HG02623 (cell line): ENCODE measurements at regions not wholly inside any gene's neighbourhood (a gene's known extent, or its start where the extent isn't known, plus 50 kb on each side); places are given as distances from the start of the nearest gene placed in this dataset.
"Not testable (repeated sequence)": the region's sequence is repeated elsewhere in the genome, so short reads cannot be mapped to it uniquely, and the experiment has no call there.

ENCODE experiments used
- ATAC-seq: cut with Tn5 transposase; IDR thresholded peaks from one replicate; pipeline ENCODE4 v1.9.1; 2021; ENCODE audit warnings: moderate library complexity; ENCODE audit not compliant: unreplicated experiment

GRCh38 chr2:150120326-150120955, 367.0 kb downstream of the RND3 start:
- ATAC-seq, result no peak

DNA sequence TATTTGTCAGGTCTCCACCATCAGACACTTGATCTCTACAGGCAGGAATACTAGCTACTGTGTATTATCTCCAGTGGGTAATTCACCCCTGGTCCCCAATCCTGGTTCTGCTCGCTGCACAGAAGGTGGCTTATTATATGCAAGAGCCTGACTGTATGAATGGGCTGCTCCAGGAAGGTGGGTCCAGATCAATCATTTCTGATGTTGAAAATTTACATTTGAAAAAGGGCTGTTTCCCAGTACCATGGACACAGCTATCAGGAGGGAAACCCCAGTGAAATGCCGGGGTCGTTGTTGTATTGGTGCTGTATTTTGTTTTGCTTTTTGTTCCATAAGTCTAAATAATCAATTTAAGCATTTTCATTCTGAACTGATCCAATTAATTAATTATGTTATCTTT, 367.6 kb downstream of the RND3 start:
- ATAC-seq, result no peak

DNA sequence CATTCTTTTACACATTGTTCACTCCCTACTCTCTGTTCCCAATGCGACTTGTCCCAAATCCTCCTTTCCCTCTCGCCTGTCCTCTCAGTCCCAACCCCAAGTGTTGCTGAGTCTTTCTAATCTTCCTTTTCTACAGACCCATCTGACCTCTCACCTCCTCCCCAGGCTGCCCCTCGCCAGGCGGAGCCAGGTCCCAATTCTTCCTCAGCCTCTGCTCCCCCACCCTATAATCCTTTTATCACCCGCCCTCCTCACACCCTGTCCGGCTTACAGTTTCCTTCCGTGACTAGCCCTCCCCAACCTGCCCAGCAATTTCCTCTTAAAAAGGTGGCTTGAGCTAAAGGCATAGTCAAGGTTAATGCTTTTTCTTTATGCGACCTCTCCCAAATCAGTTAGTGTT, 373.4 kb downstream of the RND3 start:
- not testable (repeated sequence) for ATAC-seq

- ATAC-seq, result no peak
Observed at GRCh38 chr2:150110548-150110947, 376.9 kb downstream of the RND3 start.

- ATAC-seq, result no peak
Observed at GRCh38 chr2:150109912-150110311, 377.6 kb downstream of the RND3 start.

- ATAC-seq, result no peak
Observed at GRCh38 chr2:150109028-150109427, 378.4 kb downstream of the RND3 start.

DNA sequence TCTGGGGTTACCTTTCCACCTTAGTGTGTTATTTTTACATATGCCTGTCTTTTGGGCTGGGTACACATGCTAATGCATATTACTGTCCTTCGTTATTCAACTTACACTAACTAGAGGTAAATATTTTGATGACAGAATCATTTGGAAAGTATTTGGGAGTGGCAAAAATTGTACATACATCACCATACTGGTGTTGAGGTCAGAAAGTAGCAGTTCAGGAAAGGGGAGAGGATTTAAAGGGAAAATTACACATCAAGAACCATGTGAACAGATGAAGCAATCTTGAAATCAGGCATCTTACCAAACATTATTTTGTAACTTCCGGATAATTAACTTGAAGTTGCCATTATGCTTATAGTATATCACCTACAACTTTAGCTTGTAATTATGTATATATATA, 379.7 kb downstream of the RND3 start:
- no peak for ATAC-seq

GRCh38 chr2:150107170-150107569, 380.3 kb downstream of the RND3 start:
- ATAC-seq, result no peak

DNA sequence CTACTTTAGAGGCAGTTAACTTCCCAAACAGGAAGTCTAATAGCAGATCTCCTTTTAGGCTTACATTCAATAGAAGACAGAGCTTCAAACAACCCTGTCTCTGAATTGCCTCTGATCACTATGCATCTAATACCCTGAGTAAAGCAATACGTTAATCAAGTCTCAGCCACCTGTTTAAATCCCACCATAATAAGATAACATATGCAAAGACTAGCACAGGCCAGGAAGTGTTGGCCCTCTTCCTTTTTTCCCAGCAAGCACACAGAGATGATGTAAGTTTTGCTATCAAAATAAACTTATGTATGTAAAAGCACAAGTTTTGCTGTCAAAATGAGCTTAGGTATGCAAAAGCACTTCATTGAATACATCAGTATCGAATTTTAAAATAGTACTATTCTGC, 385.5 kb downstream of the RND3 start:
- ATAC-seq, result no peak

DNA sequence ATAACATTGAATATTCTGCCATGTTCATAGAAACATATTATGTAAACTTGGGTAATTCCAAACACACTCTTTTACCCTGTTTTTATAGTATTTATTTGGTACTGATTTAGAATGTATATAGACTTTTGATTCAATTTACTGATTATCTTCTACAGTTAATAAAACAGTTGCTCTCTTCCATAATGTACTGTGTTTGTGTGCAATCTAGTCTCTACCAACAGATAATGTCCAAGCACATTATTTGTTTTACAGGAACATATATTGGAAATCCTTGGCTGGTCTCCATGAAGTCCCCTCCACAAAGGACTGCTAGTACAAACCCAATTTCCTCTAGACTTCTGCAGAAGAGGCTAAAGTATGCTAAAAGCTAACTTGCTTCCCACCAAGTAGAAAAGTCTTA, 386.6 kb downstream of the RND3 start:
- no peak for ATAC-seq

DNA sequence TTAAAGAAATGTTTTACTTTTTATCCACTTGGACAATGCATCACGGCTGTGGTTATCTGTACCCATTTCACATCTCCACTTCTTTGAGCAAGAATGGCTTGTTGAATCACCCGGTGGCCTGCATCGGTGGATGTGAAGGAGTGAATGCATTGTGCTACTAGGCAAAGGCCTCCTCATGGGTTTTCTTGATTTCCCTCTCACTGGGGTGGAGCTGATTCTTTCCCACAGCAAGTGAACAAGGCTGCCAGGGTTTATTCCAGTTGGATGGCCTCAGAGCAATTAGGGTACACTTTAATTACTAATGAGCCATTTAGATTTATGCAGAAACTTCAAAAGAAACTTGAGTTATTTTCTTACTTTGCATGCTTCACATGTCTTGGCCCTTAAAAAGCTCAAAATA, 387.1 kb downstream of the RND3 start:
- ATAC-seq, result no peak

DNA sequence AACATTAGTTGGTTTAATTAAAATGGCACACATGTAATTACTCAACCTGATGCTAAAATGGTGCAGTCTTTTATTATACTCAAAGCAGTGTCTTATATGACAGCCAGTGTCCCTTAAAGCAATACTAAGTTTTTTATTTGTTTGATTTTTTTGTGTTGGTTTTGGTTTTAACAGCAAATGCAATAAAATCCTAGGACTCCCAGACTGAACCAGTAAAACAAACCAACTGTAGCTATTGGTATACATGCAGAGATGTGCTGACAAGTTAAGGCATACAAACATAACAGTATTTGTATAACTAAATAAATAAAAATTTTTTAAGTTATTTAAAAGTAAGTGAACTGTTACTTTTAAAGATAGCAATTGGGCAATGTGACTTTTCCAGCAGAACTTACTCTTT, 387.7 kb downstream of the RND3 start:
- ATAC-seq, result no peak

- ATAC-seq, result no peak
Observed at GRCh38 chr2:150097901-150098531, 389.5 kb downstream of the RND3 start.

DNA sequence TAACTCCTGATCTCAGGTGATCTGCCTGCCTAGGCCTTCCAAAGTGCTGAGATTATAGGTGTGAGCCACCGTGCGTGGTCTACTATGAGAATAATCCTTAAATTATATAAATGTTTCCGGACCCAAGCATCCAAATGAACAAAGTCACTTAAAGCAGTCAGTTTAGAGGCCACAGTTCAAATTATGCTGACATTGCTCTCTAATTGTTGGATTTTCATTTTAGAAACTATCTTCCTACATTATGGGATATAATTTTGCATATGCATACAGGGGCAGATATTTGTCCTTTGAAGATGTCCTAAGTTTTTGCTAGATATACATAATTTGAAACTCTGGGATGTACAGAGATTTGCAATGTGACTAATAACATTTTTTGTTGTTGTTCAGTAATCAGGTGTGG, 390.1 kb downstream of the RND3 start:
- no peak for ATAC-seq

DNA sequence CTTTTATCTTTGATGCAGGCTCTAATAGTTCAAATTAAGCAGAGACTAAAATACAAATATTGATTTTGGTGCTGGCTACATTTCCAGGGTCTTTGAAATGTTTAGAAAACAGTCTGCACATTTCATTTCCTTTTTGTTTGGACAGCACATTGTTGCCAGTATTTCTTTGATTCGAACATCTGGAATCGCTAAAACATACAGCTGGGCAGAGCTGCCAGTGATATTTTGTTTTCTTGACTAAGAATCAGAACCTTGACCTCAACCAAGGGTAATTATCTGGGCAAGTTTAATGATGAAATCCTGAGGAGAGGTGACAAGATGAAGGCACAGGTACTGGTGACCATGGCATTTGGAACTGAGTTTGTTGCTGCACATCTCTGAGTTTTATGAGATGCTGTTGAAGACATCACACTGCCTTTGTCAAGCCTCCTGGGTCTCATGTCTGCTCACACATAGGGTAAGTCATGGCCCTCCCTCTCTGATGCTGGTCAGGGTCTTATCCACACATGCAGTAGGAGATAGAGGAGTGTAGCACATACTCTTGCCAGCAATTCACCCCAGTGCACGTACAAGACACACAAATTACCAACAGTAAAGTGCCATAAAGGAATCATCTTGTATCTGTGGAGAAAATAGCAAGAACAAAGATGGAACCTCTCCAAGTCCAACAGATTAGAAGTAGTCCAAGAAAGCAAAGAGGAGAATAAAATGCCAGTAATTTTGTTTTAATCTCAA, 391.9 kb downstream of the RND3 start:
- no peak for ATAC-seq

DNA sequence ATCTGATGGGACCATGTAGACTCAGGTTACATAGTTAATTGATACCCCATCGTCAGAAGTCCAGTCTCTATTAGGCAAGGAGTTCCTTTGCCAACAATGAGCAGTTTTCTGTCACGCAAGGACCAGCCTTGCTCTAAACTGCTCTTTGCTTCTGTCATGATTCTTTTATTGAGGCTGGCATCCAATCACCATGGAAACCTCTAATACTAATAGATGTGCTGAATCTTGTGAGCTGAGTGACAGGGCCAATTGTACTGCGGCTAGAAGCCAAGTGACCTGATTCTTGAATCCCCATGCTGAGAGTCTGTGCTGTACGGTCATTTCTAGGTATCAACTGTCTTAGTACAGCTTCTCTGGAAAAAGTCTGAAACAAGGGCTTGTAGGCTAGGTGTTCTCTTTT, 395.6 kb downstream of the RND3 start:
- no peak for ATAC-seq

DNA sequence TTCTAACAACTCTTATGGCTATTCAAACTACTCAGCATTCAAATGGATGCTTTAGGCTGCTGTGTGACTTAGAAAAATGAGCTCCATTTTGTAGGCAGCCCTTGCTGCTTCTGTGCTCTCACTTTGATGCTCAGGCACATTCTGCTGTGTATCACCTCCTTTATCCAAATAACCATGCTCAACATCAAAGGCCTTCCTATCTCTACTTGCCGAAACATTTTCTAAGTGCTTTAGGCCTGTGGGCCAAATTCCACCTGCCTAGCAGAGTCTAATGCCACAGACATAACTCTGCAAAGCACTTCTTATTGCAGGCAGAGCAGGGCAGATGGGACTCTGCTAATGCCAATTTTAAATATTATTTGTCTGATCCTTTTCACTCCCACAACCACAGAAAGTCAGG, 397.4 kb downstream of the RND3 start:
- ATAC-seq, result no peak

DNA sequence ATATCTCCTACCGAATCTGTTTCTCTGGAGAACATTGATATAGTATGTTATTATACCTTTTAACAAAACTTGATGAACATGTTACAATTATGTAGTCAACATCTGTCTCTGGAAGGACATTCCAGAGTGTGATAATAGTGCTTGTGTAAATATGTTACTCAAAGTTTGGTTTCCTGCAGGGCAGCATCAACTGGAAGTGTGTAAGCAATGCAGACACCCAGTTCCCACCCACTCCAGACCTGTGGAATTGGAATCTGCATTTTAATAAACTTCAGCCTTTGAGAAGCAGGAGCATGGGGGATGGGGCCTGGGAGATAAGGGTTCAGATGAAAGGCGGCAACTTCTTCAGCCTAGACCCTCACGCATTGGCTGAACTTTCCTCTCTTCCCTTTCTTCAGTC, 398.9 kb downstream of the RND3 start:
- no peak for ATAC-seq

DNA sequence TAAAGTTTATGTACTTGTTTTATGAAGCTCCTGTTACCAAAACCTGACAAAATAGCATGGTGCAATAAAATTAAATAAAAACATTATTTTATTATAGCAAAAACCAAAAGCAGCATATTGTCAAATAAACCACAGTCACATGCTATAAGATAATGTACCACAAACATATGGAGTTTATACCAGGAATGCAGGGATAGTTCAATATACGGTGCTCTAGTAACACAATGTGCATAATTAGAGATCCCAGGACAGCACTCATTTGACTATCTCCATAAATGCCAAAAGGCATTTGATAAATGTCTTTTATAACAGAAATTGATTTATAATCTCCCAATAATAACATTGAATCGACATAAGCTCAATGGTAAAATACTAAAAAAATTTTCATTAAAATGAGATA, 402.0 kb downstream of the RND3 start:
- no peak for ATAC-seq

DNA sequence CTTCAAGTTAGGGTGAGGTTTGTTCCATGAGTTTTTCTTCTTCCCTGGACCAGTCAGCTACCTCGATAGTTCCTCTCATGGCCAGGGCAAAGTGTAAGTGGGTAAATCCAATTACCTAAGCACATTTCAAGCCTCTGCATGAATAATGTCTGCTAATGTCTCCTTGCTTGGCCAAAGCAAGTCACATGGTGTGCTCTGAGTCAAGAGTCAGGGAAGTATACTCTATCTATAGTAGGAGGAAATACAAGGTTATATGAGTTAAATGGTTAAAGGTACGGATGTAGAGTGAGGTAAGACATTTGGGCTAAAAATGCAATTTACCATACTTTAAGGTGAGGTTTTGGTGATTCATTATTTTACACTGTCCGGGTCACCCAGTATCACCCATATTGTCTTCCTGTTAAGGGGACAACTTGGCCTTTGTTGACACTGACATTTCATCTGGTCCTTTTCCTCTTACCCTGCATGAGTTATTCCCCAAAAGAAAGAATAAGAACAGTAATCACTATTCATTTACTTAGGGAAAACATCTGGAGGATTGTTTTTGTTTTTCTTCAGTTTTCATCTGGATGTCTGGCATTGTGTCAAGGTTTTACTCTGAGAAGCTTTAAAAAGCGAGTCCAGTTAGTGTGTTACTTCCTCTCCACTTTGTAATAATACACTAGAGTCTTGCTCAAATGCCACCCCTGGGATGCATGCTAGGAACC, 405.5 kb downstream of the RND3 start:
- ATAC-seq, result no peak

DNA sequence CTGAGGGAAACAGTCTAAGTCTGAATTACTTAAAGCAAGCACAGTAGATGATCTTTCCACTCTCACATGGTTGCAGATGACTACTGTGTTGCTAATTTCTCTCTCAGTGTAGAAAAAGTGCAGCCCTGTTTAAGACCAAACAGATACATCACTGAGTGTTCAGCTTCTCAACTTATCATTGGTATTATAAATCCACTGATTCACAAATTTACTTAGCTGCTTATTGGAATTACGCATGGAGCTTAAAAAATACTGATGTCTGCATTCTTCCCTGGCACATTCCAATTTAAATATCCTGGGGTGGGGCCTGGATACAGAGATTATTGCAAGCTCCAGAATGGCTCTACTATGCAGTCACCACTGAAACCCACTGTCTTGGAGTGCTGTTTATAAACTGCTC, 411.2 kb downstream of the RND3 start:
- no peak for ATAC-seq

DNA sequence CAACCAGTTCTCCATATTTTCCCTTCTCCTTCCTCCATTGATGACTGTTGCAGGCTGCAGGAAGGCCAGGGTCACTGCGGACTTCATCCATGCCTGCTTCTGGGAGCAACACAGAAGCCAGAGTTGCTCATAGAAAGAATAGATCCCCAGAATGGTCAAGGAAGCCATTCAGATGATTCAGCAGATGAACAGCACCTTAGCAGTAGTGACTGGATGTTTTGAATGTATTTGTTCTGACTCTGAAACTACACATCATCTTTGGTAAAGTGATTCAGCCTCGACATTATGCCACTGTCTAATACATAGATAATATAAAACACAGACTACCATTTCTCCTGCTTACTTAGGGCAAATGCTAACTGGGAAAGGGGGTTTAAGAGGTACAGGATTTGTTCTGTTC, 411.6 kb downstream of the RND3 start:
- ATAC-seq, result no peak
